Gastrocnemius medialis (tissue), 4 donors: ENCODE measurements at regions not wholly inside any gene's neighbourhood (a gene's known extent, or its start where the extent isn't known, plus 50 kb on each side); places are given as distances from the start of the nearest gene placed in this dataset.

Experiments
- POLR2A ChIP-seq, 2 donors: fragments of 450-650 bp; IDR thresholded peaks; one replicate each; pipeline ENCODE4 v1.6.1; 2017; ENCODE audit warnings: antibody characterized with exemption in 2 of 2, mild to moderate bottlenecking in 2 of 2, moderate library complexity in 2 of 2
- TF ChIP-seq, protein P1 (sequence below), 5 experiments: fragments of 450-650 bp in 3 of 5; fragments of 200-600 bp in 2 of 5; sonication (generic) in 2 of 5; IDR thresholded peaks in 4 of 5; conservative IDR thresholded peaks in 1 of 5; 1 replicate in 4 of 5; 2 replicates in 1 of 5; pipeline ENCODE4 v1.5.1; 2016 to 2019; ENCODE audit warnings: antibody characterized with exemption in 5 of 5, mild to moderate bottlenecking in 3 of 5, moderate library complexity in 3 of 5

DNA sequence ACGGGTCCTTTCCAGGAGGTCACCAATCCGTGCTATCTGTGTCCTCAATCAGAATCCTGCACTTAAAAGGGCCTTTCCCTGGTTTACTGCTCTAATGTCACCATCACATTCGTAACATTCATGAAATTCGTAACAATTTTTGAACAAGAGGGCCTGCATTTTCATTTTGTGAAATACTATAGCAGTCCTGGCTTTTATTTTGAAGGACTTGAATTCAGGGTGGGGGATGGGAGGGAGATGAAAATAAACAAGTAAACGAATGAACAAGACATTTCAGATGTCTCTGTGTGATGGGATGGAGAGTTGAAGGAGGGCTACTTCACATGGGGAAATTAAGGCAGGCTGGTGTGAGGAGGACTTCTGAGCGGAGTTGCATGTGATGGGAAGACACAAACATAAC, 281.0 kb downstream of the TSHZ3 start:
- TF ChIP-seq, protein P1, sequence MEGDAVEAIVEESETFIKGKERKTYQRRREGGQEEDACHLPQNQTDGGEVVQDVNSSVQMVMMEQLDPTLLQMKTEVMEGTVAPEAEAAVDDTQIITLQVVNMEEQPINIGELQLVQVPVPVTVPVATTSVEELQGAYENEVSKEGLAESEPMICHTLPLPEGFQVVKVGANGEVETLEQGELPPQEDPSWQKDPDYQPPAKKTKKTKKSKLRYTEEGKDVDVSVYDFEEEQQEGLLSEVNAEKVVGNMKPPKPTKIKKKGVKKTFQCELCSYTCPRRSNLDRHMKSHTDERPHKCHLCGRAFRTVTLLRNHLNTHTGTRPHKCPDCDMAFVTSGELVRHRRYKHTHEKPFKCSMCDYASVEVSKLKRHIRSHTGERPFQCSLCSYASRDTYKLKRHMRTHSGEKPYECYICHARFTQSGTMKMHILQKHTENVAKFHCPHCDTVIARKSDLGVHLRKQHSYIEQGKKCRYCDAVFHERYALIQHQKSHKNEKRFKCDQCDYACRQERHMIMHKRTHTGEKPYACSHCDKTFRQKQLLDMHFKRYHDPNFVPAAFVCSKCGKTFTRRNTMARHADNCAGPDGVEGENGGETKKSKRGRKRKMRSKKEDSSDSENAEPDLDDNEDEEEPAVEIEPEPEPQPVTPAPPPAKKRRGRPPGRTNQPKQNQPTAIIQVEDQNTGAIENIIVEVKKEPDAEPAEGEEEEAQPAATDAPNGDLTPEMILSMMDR (IDR thresholded peaks at IDR 0.05 in 4 of 5, conservative IDR thresholded peaks at IDR 0.05 in 1 of 5) = no peak
- TF ChIP-seq POLR2A (IDR thresholded peaks at IDR 0.05) = no peak
